SIG-M5 treated with dmso at 0.1 percent for 504 hours (cell line): ENCODE measurements at regions not wholly inside any gene's neighbourhood (a gene's known extent, or its start where the extent isn't known, plus 50 kb on each side); places are given as distances from the start of the nearest gene placed in this dataset.

Experiments
- DNase-seq: peaks from one replicate; lab custom pipeline; 2025; ENCODE audit not compliant: unreplicated experiment; lab: John Stamatoyannopoulos, UW

DNA sequence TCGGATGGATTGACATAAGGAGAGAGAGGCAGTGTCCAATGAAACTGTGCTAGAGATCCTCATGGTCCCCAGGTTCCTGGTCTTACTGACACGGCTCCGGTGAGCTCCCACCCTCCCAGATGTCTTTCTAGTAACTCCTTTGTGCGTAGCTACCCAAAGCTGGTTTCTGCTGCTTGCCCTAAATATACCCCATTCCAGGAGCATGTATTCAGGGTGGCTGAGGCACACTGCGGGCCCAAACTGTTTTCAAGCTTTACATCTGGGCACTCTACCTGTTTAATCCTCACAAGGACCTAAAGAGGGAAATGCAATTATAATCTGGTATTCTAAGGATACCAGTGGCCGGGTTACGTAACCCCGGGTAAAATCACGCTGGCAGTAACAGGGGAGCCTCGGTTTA, 161.2 kb upstream of the NSMCE3 start:
- DNase-seq = no peak

DNA sequence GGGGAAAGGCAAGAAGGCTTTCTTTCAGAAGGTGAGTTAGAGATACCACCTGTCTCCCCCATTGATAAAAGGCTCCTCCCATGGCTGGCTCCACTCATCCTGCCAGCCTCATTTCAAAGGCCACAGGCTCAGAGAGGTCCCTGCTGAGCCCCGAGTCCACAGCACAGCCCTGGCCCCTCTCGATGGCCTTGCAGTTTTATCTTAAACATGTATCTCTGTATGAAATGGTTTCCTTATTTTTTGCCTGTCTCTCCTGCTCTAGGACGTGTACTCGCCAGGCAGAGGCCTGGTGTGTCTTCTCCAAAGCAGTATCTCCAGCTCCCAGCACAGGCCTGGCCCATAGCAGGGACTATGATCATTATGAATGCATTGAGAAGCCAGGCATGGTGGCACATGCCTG, 160.5 kb upstream of the NSMCE3 start:
- no peak for DNase-seq

DNA sequence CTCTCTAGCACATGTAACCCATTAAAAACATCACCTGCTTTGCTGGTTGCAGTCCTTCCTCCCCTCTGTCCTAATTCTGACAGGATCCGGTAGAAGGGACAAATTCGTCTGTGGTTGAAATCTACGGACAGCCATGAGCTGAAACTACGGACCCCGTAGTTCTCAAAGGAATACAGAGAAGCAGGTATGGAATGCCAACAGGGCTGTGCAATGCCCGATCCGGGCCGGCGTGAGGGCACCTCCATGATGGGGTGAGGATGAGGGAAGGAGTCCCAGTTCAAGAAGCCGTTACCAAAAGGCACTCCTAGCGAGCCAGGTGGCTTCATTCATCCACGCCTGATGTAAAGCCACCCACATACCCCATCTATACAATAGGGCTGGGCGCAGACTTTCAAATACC, 160.0 kb upstream of the NSMCE3 start:
- no peak for DNase-seq

DNA sequence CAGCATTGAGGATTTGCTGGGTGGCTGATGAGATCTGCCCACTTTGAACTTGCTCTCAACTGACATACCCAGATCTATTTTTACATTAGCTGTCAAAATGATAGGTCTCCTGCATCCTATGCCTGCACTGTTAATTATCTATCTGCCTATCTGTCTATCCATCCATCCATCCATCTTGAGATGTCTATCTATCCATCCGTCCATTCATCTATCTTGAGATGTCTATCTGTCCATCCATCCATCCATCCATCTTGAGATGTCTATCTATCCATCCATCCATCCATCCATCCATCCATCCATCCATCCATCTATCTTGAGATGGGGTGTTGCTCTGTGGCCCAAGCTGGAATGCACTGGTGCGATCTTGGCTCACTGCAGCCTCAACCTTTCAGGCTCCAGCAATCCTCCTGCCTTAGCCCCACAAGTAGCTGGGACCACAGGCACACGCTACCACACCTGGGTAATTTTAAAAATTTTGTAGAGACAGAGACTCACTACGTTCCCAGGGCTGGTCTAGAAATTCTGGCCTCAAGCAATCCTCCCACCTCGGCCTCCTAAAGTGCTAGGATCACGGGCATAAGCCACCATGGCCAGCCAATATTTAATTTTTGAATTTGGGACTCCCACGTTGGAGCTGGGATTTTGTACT, 159.4 kb upstream of the NSMCE3 start:
- DNase-seq = no peak

DNA sequence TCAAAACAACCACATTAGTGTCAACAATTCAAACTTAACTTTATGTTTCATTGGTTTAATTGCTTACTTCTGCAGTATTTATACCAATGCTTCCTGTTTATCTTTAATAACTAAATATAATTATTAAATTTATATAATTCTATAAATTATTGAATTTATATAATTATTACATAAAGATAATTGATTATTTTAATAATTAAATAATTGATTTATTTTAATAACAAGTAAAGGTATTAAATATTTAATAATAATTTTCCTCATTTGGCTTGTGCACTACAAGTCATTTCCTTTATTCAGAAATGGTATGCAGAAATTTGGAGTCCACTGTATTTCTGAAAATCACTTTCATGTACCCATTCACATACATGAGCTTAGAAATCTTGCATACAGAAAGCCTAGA, 156.2 kb upstream of the NSMCE3 start:
- DNase-seq = no peak

DNA sequence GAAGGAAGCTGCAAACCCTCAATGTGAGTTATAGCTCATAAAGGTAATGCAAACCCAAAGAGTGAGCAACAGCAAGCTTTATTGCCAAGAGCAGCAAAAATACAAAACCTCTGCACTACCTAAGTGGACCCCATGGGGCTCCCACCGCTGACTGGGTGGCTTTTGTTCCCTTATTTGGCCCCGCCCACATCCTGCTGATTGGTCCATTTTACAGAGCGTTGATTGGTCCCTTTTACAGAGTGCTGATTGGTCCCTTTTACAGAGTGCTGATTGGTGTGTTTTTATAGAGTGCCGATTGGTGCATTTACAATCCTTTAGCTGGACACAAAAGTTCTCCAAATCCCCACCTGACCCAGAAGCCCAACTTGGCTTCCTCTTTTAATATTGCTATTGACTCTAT, 154.5 kb upstream of the NSMCE3 start:
- DNase-seq = no peak

DNA sequence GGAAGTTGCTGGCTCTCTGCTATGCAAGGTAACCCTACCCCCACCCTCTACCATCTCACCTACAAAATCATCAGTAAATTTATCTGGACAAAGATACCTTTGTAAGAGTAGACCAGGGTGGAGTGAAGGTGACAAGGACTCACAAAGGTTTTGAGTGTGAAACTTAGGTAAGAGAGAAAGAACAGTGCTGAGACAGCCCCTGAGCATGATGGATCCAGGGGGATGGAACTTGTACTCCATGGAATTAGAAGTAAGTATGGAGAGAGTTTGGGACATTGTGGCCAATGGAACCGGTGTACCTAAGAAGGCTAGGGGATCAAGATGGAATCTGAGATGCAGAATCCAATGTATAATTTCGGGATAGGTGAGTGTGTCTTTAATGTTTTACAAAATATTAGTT, 153.0 kb upstream of the NSMCE3 start:
- DNase-seq = no peak

DNA sequence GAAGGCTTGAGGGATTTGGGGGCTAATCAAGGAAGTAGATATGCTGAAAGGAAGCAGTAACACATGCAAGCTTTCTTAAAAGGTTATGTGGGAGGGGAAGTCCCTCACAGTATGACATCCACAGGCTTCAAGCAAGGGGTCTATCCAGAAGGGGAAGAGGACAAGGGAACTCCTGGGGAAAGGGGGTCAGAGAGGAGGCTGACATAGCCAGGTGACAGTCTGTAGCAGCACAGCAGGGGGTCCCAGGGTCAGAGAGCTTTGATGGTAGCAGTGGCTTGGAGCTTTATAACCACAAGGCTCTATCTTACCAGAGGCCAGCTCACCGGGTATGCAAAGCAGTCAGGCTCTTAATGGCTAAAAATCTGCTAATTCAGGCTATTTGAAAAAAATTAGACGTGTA, 150.6 kb upstream of the NSMCE3 start:
- DNase-seq = no peak

DNA sequence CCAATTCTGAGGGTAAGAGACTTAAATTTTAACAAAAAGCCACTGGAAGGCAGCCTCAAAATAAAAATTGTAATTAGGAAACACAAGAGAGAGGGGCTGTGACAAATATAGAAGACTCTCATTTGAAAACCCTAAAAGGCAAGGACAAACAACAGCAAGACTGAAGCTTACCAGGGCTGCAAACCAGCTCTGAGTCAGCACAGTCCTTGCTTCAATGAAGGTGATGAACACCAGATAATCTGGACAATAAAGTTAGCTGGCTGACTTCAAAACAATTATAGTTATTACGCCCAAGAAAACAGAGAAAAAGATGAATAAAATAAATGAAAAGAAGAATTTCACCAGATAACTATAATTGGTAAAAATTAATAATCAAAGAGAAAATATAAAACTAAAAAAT, 149.3 kb upstream of the NSMCE3 start:
- DNase-seq = no peak

DNA sequence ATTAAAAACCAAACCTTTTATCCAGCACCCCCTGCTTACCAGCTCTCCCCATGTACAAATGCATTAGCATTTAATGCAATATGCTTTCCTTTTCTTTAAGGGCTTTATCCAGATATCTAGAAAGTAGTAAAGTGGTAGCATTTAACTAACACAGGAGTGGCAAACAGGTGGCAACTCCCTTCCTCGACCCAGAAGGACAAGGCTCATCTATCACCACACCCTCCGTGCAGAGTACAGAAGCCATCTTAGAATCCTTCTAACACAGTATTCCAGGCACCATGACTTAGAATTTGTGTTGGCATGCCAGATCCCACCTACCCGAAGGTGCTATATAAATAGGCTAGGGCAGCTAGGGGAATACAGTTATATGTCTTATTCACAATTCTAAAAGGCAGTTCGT, 148.6 kb upstream of the NSMCE3 start:
- no peak for DNase-seq

DNA sequence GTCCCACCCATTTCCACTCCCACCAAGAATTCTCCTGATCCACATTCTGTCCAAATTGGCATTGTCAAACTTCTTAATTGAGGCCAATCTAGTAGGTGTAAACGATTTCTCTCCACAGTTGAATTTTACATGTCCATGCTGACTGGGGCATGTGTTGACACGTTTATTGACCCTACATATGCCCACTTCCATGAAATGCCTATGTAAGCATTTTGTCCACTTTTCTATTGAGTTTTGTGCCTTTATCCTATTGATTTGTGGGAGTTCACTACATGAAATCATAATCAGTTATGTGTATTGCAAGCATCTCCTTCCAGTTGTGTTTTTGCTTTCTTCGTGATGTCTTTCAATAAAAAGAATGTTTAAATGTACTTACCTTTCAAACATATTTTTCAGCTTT, 141.7 kb upstream of the NSMCE3 start:
- no peak for DNase-seq

DNA sequence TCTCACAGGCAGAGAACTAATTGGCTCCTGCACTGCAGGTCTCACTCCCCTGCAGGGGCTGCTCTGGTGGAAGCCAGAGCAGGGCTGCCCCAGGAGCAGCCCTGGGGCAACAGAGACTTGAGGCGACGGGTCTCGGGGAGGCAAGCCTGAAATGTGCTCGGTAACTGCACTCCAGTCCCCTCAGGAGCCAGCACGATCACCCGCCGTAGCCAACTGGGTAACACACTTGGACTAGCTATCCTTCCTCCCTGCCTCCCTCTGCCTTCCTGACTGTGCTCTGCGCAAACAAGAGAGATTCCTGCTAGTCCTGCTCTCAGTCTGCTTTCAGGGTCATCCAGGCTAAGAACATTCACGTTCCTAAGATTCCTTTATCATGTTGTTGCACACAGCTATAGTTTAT, 140.7 kb upstream of the NSMCE3 start:
- DNase-seq = no peak

DNA sequence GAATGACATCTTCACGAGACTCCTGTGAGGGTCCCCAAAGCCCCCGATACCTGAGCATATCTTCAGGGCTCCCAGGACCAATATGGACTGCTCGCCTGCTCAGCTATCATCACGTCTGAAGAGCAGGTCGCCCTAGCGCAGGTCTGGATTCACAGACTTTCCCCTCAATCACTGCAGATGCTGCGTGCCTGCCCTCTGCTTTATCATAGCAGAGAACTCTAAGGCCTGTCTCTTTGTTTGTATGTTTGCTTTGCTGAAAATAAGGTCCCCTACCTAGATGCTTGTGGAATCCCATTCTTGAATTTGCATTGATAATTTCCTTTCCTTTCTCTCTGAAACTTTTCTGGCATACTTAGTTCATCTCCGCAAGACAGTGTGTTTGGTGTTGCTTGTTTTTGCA, 140.3 kb upstream of the NSMCE3 start:
- DNase-seq = no peak

DNA sequence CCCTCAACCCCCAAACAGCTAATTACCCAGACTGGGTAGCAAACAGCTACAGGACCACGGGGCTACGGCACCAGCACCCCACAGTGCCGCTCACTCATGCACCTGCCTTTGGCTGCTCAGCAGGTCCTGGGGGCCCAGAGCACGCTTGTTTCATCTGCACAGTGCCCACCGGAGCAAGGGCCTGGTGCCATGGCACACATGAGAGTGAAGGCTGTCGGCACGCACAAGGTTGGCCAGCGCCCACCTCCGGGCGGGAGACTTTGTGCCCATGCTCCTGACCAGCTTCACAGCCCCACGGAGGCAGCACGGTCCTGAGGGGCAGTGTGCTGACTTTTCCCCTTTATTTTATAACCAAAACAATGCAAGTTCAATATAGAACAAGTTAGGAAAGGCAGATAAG, 135.9 kb upstream of the NSMCE3 start:
- no peak for DNase-seq

DNA sequence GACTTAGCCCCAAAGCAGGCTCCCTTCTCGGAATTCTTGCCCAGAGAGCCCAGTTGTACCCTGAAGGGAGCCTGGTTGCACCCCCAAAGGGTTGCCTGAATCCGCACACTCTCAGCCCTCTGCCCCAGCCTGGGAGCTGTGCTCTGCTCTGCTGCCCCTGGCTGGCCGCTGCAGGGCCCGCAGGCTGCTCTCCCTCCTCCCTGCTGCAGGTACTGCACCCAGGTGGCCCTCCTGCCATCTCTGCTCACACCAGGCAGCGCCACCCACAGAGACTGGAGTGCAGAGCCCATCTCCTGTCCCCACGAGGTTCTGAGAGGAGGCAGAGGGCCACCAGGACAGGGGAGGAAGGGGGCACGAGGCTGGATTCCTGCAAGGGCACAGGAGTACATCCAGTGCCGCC, 134.2 kb upstream of the NSMCE3 start:
- DNase-seq = no peak

DNA sequence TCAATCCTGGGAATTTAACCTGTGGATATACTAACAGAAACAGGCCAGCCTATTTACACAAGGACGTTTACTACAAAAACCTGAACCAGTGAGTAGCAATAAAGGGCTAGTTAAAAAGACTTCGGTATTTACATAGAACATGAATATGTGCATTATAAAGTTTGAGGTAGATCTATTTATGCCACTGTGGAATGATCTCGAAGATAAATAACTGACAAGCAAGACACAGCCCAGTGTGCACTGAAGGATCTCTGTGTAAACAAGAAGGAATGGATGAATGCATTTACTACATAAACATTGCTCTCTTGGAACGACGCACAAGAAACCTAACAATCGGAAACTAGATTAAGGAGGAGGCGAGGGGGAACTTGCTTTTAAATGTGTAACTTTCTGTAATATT, 132.0 kb upstream of the NSMCE3 start:
- DNase-seq = no peak

DNA sequence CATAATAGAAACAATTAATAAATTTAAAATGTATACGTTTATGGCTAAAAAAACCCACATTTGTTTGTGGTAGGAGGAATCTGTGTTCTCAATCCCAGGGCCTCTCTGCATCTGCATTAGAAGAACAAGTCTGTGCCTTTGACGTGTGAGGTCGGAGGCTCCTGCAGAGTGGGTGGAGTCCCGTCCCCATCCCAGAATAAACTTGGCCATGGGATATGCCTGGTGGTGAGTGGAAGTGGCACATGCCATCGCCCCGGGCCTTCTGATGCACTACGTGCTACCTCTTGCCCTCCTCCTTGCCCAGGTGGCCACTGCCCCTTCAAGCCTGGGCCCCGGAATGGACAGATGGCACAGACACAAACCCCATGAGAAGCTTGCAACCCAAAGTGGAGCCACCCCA, 131.1 kb upstream of the NSMCE3 start:
- no peak for DNase-seq

DNA sequence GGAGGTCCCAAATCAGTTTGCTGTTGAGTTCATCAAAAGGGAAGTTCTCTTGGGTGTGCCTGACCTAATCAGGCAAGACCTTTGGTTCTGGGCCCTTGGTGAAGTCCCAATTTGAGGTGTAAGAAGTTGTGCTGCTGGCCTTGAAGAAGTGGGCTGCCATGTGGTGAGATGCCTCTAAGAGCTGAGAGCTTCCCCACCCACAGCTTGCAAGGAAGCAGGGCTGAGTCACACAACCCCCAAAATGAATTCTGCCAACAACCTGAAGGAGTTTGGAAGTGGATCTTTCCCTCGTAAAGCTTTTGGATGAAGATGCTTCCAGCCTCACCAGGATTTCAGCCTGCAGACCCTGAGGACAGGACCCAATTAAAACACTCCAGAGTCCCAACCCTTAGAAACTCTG, 129.3 kb upstream of the NSMCE3 start:
- DNase-seq = no peak

DNA sequence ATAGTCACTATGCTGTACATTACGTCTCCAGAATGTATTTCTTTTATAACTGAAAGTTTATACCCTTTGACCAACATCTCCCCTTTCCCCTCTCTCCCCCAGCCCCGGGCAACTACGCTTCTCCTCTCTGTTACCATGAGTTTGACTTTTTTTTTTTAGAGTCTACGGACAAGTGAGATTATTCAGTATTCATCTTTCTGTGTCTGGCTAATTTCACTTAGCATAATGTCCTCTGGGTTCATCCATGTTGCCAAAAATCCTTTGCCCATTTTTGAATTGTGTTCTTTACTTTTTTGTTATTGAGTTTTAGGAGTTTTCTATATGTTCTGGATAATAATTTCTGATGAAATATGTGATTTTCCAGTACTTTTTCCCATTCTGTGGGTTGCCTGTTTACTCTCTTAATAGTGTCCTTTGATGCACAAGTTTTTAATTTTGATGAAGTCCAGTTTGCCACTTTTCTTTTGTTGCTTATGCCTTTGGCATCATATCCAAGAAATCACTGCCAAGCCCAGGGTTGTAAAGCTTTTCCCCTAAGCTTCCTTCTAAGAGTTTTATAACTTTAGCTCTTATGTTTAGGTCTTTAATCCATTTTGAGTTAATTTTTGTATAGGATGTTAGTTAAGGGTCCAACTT, 126.7 kb upstream of the NSMCE3 start:
- no peak for DNase-seq

DNA sequence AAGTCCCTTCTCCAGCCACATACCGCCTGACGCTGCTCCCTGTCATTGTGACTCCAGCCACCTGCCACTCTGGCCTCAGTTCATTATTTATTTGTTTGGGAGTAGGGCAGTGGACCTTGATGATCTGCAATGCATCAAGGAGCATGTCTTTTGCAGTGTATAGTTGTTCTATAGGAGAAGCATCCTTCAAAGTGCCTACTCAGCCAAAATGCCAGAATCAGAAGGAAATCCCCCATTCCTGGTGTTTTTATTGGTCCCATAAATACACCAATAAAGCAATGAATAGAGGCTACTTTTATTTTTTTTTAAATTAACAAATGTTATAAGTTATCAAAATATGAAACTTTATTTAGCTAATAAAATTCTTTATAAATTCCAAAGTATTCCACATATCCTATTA, 123.8 kb upstream of the NSMCE3 start:
- DNase-seq = no peak

DNA sequence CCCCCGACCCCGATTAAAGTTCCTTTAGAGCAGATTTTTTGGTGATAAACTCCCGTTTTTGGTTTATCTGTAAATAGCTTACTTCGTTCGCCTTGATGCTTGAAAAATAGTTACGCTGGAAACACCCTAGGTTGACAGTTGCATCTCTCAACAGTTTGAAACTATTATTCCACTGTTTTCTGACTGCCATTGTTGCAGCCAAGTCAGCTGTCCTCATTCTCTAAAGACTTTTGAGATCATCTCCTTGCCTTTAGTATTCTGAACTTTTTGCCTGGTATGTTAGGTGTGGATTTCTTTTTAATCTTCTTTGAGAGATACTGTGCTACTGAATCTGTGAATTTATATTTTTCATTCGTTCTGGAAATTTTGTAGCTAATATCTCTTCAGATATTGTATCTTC, 122.7 kb upstream of the NSMCE3 start:
- DNase-seq = no peak

DNA sequence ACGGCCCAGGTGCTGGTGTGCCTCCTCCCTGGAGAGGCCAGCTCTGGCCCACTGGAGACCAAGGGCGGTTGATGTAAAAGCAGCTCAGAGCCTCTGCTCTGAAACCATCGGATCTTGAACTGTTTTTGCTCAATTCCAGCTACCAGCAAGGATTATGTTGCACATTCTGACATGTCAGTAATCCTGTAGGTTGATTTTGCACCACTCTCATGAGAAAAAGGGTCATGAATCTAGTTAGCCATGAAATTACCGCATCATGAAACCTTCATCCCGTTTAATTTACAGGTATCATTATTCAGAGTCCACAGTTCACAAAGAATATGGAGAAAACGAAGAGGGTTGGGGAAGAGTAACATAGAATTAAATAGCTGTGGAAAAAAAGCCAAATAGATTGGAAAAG, 120.4 kb upstream of the NSMCE3 start:
- DNase-seq = no peak

DNA sequence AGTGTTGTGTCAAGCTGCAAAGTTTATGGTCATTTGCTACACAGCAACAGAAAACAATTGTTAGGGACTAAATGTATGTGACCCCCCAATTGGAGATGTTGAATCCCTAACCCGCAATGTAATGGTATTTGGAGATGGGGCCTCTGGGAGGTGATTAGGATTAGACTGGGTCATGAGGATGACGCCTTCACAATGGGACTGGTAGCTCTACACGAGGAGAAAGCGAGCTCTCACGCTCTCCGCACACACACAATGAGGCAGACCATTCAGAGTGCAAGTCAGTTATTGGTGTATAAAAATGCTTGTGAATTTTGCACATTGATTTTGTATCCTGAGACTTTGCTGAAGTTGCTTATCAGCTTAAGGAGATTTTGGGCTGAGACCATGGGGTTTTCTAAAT, 116.9 kb upstream of the NSMCE3 start:
- DNase-seq = no peak
